ENCODE measurements at regions not wholly inside any gene's neighbourhood (a gene's known extent, or its start where the extent isn't known, plus 50 kb on each side); places are given as distances from the start of the nearest gene placed in this dataset.

GRCh38 chr5:124457901-124458300 lies 288.5 kb downstream of the ZNF608 start:
- DNase-seq, result no peak

- no peak for DNase-seq
Observed at GRCh38 chr5:124457101-124457500, 289.3 kb downstream of the ZNF608 start.

DNA sequence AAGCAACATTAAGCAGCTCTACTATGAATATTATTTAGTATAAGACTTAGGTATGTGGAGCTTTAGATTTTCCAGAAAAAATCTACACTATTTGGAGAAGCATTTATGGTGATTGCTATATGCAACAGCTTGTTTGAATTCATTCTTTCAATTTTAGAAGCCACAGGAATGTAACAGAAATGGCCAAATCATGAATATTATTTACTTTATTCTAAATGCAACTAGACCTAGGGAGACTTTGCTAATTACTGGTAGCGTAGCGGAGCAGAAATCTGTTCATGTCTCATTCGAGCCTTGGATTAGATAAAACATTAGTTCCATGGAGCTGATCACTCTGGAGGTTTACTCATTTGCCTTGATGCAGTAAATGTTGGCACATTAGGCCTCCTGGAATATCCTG lies 290.2 kb downstream of the ZNF608 start:
- no peak for DNase-seq

- no peak for DNase-seq
Observed at GRCh38 chr5:124454081-124454480, 292.4 kb downstream of the ZNF608 start.

DNA sequence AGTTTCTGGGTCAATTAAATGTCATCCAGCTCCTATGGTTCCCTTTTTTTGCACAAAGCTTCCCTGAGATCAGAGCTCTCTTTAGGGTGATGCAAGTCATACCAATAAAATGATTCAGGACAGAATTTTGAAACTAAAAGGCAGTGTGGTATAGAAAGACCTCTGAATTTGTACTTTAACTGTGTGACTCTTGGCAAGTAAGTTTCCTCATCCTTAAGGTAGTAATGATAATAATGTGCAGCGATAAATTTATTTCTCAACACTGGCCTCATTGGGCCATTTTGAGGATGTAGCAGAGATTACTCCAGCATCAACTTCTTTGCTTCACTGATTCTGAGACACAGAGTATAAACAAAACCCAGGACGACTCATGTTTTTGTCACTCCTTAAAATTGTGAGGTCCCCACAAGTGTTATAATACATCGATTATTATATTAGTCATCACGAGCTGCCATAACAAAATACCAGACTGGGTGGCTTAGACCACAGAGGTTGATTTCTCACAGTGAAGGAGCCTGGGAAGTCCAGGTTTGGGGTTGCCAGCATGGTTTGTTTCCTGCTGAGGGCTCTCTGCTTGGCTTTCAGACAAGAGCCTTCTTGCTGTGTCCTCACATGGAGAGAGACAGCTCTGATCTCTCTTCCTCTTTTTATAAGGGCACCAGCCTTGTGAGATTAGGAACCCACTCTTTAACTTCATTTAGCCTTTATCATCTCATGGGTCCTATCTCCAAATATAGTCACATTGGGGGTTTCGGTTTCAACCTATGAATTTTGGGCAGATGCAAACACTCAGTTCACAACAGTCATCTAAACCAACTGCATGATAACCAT lies 293.0 kb downstream of the ZNF608 start:
- no peak for DNase-seq

DNA sequence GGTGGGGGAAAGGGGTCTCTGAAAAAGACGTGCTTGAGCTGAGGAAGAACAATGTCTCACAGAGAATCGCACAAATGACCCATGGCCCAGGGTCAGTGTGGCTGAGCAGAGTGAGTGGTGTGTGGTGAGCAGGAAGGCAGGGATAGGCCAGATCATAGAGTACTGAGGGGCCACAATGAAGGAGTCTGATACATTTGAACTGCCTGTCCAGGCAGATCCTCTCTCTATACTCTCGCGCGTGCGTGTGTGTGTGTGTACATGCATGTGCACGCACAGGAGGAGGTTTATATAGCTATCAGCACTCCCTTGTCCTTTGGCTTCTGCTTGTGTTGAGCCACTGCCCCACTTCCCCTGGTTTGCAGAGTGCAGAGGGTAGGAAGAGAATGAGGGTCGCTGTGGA lies 294.0 kb downstream of the ZNF608 start:
- no peak for DNase-seq

- DNase-seq, result no peak
Observed at GRCh38 chr5:124451721-124452383, 294.6 kb downstream of the ZNF608 start.

GRCh38 chr5:124446120-124446519 lies 300.3 kb downstream of the ZNF608 start:
- no peak for DNase-seq

- no peak for DNase-seq
Observed at GRCh38 chr5:124445070-124445619, 301.3 kb downstream of the ZNF608 start.

- no peak for DNase-seq
Observed at GRCh38 chr5:124444147-124444775, 302.2 kb downstream of the ZNF608 start.

DNA sequence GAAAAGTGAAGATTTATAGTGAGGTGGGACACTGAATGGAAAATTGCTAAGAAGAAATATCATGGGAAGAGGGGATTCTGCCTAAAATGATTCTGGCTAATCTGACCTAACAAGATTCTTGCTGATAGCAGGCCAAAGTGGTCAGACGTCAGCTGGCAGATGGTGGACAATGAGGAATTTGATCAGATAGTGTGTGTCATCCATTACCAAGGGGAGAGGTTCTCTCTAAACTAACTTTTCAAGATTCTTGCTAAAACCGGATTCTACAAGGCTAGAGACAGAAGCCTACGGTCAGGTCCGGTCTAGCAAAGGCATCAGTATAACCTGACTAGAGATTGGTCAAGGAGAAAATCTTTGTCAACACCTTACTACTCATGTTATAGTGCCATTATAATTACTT lies 306.0 kb downstream of the ZNF608 start:
- no peak for DNase-seq

DNA sequence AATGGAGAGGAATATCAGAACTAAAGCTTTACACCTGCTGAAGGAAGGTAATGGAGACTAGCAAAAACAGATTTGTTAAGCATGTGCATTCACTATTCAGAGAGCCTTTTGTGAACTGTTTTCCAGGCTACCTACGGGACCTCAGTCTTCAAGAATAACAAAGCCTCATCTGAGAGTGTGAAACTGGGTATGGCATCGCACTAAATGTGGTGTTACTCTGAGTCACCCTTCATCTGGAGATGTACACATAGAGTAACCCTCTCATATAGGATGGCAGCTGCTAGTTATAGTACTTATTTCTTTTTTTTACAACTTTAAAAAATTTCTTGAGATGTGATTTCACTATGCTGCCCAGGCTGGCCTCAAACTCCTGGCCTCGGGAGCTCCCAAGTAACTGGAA lies 306.8 kb downstream of the ZNF608 start:
- no peak for DNase-seq

DNA sequence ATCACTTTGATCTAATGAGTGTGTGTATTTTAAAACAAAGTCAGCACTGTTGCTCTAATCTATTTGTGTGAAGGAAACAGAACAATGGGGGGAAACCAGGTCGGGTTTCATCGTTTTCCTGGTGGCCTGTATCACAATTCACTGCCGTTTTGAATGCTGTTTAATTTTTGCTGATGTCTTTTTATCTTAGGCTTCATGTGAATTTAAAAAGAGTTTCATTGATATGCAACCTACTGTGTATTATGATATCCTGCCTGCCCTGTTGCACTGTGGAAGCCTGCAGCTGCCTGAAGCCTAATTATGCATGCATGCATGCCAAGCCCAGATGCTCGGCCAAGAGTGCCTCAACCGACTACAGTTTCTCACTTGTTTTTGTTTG lies 307.5 kb downstream of the ZNF608 start:
- no peak for DNase-seq

GRCh38 chr5:124438026-124438902 lies 308.2 kb downstream of the ZNF608 start:
- no peak for DNase-seq

- no peak for DNase-seq
Observed at GRCh38 chr5:124436294-124436693, 310.1 kb downstream of the ZNF608 start.

DNA sequence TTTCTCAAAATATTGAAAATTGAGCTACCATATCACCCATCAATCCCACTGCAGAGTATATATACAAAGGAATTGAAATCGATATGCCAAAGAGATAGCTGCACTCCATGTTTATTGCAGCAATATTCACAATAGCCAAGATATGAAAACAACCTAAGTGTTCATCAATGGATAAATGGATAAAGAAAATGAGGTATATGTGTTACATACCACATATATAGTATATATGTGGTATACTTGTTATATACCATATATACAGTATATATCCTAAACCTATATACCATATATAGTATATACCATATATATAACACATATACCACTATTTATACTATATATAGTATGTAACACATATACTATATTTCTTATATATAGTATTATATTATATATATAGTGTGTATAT lies 313.3 kb downstream of the ZNF608 start:
- DNase-seq, result no peak

DNA sequence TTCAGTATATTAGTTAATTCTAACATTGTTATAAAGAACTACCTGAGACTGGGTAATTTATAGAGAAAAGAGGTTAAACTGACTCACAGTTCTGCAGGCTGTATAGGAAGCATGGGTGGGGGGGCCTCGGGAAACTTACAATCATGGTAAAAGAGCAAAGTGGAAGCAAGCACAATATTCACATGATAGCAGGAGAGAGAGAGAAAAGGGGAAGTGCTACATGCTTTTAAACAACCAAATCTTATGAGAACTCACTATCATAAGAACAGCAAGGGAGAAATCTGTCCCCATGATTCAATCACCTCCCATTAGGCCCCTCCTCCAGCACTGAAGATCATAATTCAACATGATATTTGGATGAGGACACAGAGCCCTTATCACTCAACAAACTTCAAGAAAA lies 324.9 kb downstream of the ZNF608 start:
- DNase-seq, result no peak

DNA sequence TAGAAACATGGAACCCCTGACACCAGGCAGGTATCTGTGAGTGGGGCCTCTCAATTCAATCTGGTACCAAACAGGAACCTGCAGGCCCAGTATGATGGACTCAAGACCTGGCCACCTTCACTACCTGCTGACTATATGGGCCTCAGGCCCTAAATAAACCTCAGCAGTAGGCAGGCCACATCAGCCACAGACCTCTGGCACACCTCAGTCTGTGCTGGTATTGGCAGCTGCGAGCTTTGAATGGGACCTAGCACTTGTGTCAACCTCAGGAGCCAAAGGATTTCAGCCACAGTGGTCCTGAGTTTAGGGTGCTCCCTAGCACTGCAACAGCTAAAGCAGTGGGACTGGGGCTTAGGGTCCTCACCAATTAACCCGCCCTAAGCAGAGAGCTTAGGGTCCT lies 325.5 kb downstream of the ZNF608 start:
- DNase-seq, result no peak

DNA sequence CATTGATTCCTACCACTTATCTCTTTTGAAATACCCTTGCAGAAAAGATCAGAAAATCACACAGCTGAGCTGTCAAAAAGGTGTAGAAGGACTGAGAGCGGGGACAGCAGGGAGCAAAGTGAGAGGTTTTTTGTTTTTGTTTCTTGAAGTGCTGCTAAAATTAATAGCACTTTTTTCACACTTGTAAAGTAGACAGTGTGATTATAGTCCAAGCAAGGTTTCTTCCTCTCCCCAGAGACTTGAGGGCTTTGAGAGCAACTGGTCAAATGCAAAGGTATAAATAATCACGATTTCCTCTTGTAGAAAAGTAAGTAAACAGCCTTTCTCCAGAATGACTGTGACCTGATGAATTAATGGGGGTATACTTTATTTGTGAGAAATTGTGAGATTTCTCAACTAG lies 326.9 kb downstream of the ZNF608 start:
- DNase-seq, result no peak

- no peak for DNase-seq
Observed at GRCh38 chr5:124418390-124418789, 328.0 kb downstream of the ZNF608 start.

- no peak for DNase-seq
Observed at GRCh38 chr5:124417196-124417595, 329.2 kb downstream of the ZNF608 start.

DNA sequence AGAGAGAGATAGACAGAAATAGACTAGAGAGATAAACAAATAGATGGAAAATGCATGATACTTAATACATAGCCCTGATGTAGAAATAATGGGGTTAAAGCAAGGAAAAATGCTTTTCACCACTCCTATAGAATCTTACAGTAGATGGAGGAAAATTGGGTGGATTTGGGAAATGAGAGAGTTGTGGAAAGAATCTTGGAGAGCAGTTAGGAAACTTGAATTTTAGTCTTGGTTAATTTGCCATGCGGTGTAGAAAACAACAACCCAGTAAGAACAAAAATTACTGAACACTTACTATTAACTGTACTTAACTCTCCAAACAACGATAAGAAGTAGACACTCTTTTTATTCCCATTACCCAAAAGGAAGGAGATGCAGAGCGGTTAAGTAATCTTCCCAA lies 329.8 kb downstream of the ZNF608 start:
- no peak for DNase-seq

GRCh38 chr5:124414973-124415372 lies 331.5 kb downstream of the ZNF608 start:
- DNase-seq, result no peak
